ENCODE measurements at regions not wholly inside any gene's neighbourhood (a gene's known extent, or its start where the extent isn't known, plus 50 kb on each side); places are given as distances from the start of the nearest gene placed in this dataset.

- H3K4me1 ChIP-seq (replicated peaks in 1 of 4; ENCODE audit: control insufficient read depth in 3 of 4, insufficient read depth in 4 of 4, low read length in 3 of 4), result no peaks in the 10 kb centered on the region
- no peak overlapping the region for H2AFZ ChIP-seq (ENCODE audit: low read length)
- H3K14ac ChIP-seq (ENCODE audit: insufficient read length), result no peak overlapping the region
- no peaks in the 10 kb centered on the region for H3K36me3 ChIP-seq (ENCODE audit: control insufficient read depth in 2 of 4, insufficient read depth in 4 of 4, low read length in 3 of 4)
- H3K79me2 ChIP-seq (ENCODE audit: control insufficient read depth in 1 of 2, insufficient read depth in 2 of 2, low read length in 2 of 2), result no peaks in the 10 kb centered on the region
- H4K8ac ChIP-seq (ENCODE audit: extremely low read depth, insufficient read depth, low read length), result no peak overlapping the region
- no peak overlapping the region for H4K91ac ChIP-seq (replicated peaks; ENCODE audit: insufficient read length, low read length)
- POLR2A ChIA-PET (ENCODE audit: partially characterized antibody), result no interaction called here
- H3K4ac ChIP-seq (replicated peaks; ENCODE audit: insufficient read length, low read depth, low read length), result no peak overlapping the region
- no peak overlapping the region for H3K18ac ChIP-seq (ENCODE audit: extremely low read depth, low read length)
- H2BK120ac ChIP-seq (replicated peaks; ENCODE audit: low read depth, low read length), result no peak overlapping the region
- no peak overlapping the region for H2BK5ac ChIP-seq (ENCODE audit: low read depth, low read length)
- DNase-seq (ENCODE audit: low read depth in 1 of 2, low spot score in 2 of 2), result no peak
- no peak overlapping the region for H2BK15ac ChIP-seq (ENCODE audit: low read length)
- CTCF ChIA-PET (ENCODE audit: partially characterized antibody), result no interaction called here
- no peaks in the 10 kb centered on the region for H3K27me3 ChIP-seq (replicated peaks in 1 of 4; ENCODE audit: control insufficient read depth in 3 of 4, extremely low read depth in 1 of 4, insufficient read depth in 3 of 4, low read length in 3 of 4)
- no peak overlapping the region for H3K4me3 ChIP-seq (ENCODE audit: extremely low read depth in 1 of 4, insufficient read depth in 2 of 4, low read depth in 3 of 4, low read length in 4 of 4)
- no peaks in the 10 kb centered on the region for H4K20me1 ChIP-seq (replicated peaks in 1 of 2; ENCODE audit: control insufficient read depth in 1 of 2, insufficient read depth in 2 of 2, low read length in 2 of 2)
- no peak overlapping the region for H2BK20ac ChIP-seq (ENCODE audit: low read length)
- TF ChIP-seq SAP30 (IDR thresholded peaks at IDR 0.05; ENCODE audit: insufficient read depth, insufficient replicate concordance, low read length) (no peak), EP300 (IDR thresholded peaks at IDR 0.05; ENCODE audit: borderline replicate concordance in 1 of 2, low read depth in 2 of 2, low read length in 2 of 2) (no peak), RXRA (IDR thresholded peaks at IDR 0.05; ENCODE audit: insufficient read depth, low read depth, low read length) (no peak), HDAC6 (IDR thresholded peaks at IDR 0.05; ENCODE audit: low read depth, low read length) (no peak), RNF2 (IDR thresholded peaks at IDR 0.05; ENCODE audit: borderline replicate concordance, low read depth, low read length, missing control alignments, poor library complexity, severe bottlenecking) (no peak), BRCA1 (IDR thresholded peaks at IDR 0.05; ENCODE audit: low read depth, low read length) (no peak), FOSL1 (IDR thresholded peaks at IDR 0.05; ENCODE audit: insufficient read depth, low read depth, low read length) (no peak), TAF7 (optimal IDR thresholded peaks at IDR 0.05; ENCODE audit: borderline replicate concordance, low read depth, low read length) (no peak), HDAC2 (IDR thresholded peaks at IDR 0.05; ENCODE audit: borderline replicate concordance in 1 of 2, low read depth in 2 of 2, low read length in 2 of 2) (no peak), POLR2A (IDR thresholded peaks at IDR 0.05; ENCODE audit: control extremely low read depth in 1 of 2, low read depth in 2 of 2, low read length in 2 of 2) (no peak), CBX5 (IDR thresholded peaks at IDR 0.05; ENCODE audit: low read depth, low read length) (no peak), NRF1 (IDR thresholded peaks at IDR 0.05; ENCODE audit: low read depth, low read length) (no peak), YY1 (IDR thresholded peaks at IDR 0.05; ENCODE audit: low read depth, low read length) (no peak)
- WGBS, 2 experiments (ENCODE audit: extremely low coverage in 1 of 2, insufficient coverage in 1 of 2, insufficient read length in 1 of 2, insufficient replicate concordance in 2 of 2, low coverage in 1 of 2, low lambda C conversion rate in 2 of 2, missing lambda C conversion rate in 1 of 2), result 89% methylated on average over 1 of the region's 1 CpG; no CpG with 5 or more reads in 1 of the 2 experiments
- FAIRE-seq, result no peak
- no peak overlapping the region for H3K23ac ChIP-seq (ENCODE audit: insufficient read length)
- H2BK12ac ChIP-seq (ENCODE audit: low read depth, low read length), result no peak overlapping the region
- no peaks in the 10 kb centered on the region for H3K9me3 ChIP-seq (ENCODE audit: insufficient read depth in 2 of 2, low read depth in 1 of 2, low read length in 1 of 2)
- H3K56ac ChIP-seq (replicated peaks; ENCODE audit: insufficient read length, low read depth, low read length), result no peak overlapping the region
- H2AK5ac ChIP-seq (ENCODE audit: low read depth, low read length), result no peak overlapping the region
- H3K27ac ChIP-seq (ENCODE audit: low read depth, low read length), result no peak overlapping the region
- H3K4me2 ChIP-seq (ENCODE audit: insufficient read depth in 1 of 2, low read depth in 2 of 2, low read length in 2 of 2), result no peak overlapping the region
- H3K79me1 ChIP-seq (ENCODE audit: low read depth, low read length), result no peaks in the 10 kb centered on the region
- H3K23me2 ChIP-seq (ENCODE audit: low read depth, low read length), result no peaks in the 10 kb centered on the region
- H3K9ac ChIP-seq (replicated peaks in 1 of 4; ENCODE audit: extremely low read depth in 1 of 4, low read depth in 3 of 4, low read length in 3 of 4), result no peak overlapping the region
- H4K5ac ChIP-seq (ENCODE audit: insufficient read length, low read depth, low read length), result no peak overlapping the region
These were observed 105.6 kb downstream of the LLPH start for GRCh38 chr12:66024949-66025348.
